HCT116 (cell line): ENCODE measurements at regions not wholly inside any gene's neighbourhood (a gene's known extent, or its start where the extent isn't known, plus 50 kb on each side); places are given as distances from the start of the nearest gene placed in this dataset.

Experiments used
- ATAC-seq: fragments of 200-7000 bp; cut with Tn5 transposase; 2 replicates; pipeline ENCODE4 v1.9.1; 2020; ENCODE audit warnings: mild to moderate bottlenecking, moderate library complexity
- BruUV-seq: library from RNA; stranded (reverse); fragments of 400-500 nt; replicated peaks from 2 replicates; lab custom pipeline; 2021; lab: Mats Ljungman, UMichigan
- CTCF ChIA-PET: fragments of 300-600 bp; sonication (Branson Sonifier 250); formaldehyde crosslinking; loops from one replicate; lab custom pipeline; 2021; ENCODE audit warnings: antibody characterized with exemption; lab: Charles Lee
- POLR2A ChIA-PET: fragments of 300-600, 350-600 bp; sonication (Branson Sonifier 250); formaldehyde crosslinking; loops from one replicate; lab custom pipeline; 2021; ENCODE audit warnings: antibody characterized with exemption; lab: Charles Lee
- RAD21 ChIA-PET, 2 experiments: fragments of 300-600 bp; sonication (Branson Sonifier 250); formaldehyde crosslinking; loops; one replicate each; lab custom pipeline; 2023; ENCODE audit warnings: low total read pairs in 2 of 2; ENCODE audit not compliant: uncharacterized antibody in 2 of 2, unreplicated experiment in 2 of 2, low non-redundant PET in 1 of 2; lab: Charles Lee
- DNase-seq: peaks from one replicate; pipeline ENCODE4 v3.0.0-alpha.2; 2010; ENCODE audit warnings: low read depth, low spot score
- H2AFZ ChIP-seq: fragments of 200-600 bp; shearing (Covaris generic), sonication (generic); 2 replicates; pipeline ENCODE4 v1.6.1; 2017; ENCODE audit warnings: low read depth, mixed run types, mixed read lengths, antibody characterized with exemption, low read length; ENCODE audit not compliant: poor library complexity, severe bottlenecking
- H3K27ac ChIP-seq: 2 replicates; pipeline ENCODE4 v1.5.1; 2012; ENCODE audit warnings: low read depth, low read length
- H3K27me3 ChIP-seq: fragments of 200-600 bp; sonication (generic); 2 replicates; pipeline ENCODE4 v1.6.1; 2016; ENCODE audit warnings: mixed run types, low read length, mixed read lengths; ENCODE audit not compliant: insufficient read depth
- H3K36me3 ChIP-seq, 2 experiments: fragments of 200-500 bp in 1 of 2; fragments of 200-600 bp in 1 of 2; sonication (Bioruptor generic) in 1 of 2; sonication (generic) in 1 of 2; 2 replicates each; pipeline versions ENCODE4 v1.5.1 to v1.6.1; 2014 to 2016; ENCODE audit warnings: low read length in 2 of 2, inconsistent platforms in 1 of 2, mixed read lengths in 1 of 2, mixed run types in 1 of 2; ENCODE audit not compliant: insufficient read depth in 2 of 2, control insufficient read depth in 1 of 2
- H3K4me1 ChIP-seq, 2 experiments: fragments of 200-600 bp in 1 of 2; sonication (generic) in 1 of 2; 2 replicates each; pipeline versions ENCODE4 v1.5.1 to v1.6.1; 2012 to 2017; ENCODE audit warnings: low read length in 2 of 2, inconsistent platforms in 1 of 2, mild to moderate bottlenecking in 1 of 2, mixed read lengths in 1 of 2, mixed run types in 1 of 2, moderate library complexity in 1 of 2; ENCODE audit not compliant: insufficient read depth in 2 of 2, control insufficient read depth in 1 of 2
- H3K4me2 ChIP-seq: fragments of 200-600 bp; sonication (generic); 2 replicates; pipeline ENCODE4 v1.6.1; 2017; ENCODE audit warnings: mixed run types, low read length, mixed read lengths
- H3K4me3 ChIP-seq, 2 experiments: fragments of 200-600 bp in 1 of 2; sonication (generic) in 1 of 2; replicated peaks in 1 of 2; 2 replicates each; pipeline ENCODE4 v1.5.1; 2011 to 2016; ENCODE audit warnings: low read length in 2 of 2, control low read depth in 1 of 2, low read depth in 1 of 2, mild to moderate bottlenecking in 1 of 2, mixed read lengths in 1 of 2, mixed run types in 1 of 2
- H3K79me2 ChIP-seq: fragments of 200-600 bp; sonication (generic); 2 replicates; pipeline ENCODE4 v1.6.1; 2017; ENCODE audit warnings: mild to moderate bottlenecking, mixed run types, low read length, moderate library complexity, mixed read lengths; ENCODE audit not compliant: insufficient read depth
- H3K9ac ChIP-seq: fragments of 200-600 bp; sonication (generic); 2 replicates; pipeline ENCODE4 v1.6.1; 2016; ENCODE audit warnings: low read length, mixed read lengths
- H3K9me2 ChIP-seq: fragments of 200-600 bp; sonication (generic), shearing (Covaris generic); 2 replicates; pipeline ENCODE4 v1.6.1; 2017; ENCODE audit warnings: mixed run types, mild to moderate bottlenecking, moderate library complexity; ENCODE audit not compliant: insufficient read depth
- H3K9me3 ChIP-seq, 2 experiments: fragments of 200-500 bp in 1 of 2; fragments of 200-600 bp in 1 of 2; sonication (Bioruptor generic) in 1 of 2; sonication (generic) in 1 of 2; 2 replicates each; pipeline ENCODE4 v1.6.1; 2014 to 2017; ENCODE audit warnings: low read length in 2 of 2, mixed read lengths in 2 of 2, inconsistent platforms in 1 of 2, low read depth in 1 of 2, mild to moderate bottlenecking in 1 of 2, mixed run types in 1 of 2, moderate library complexity in 1 of 2; ENCODE audit not compliant: control insufficient read depth in 1 of 2, insufficient read depth in 1 of 2
- H4K20me1 ChIP-seq: fragments of 200-600 bp; sonication (generic), shearing (Covaris generic); 2 replicates; pipeline ENCODE4 v1.6.1; 2017; ENCODE audit warnings: mixed run types, mild to moderate bottlenecking, moderate library complexity; ENCODE audit not compliant: insufficient read depth
- CBX3 ChIP-seq: IDR thresholded peaks from 2 replicates; pipeline ENCODE4 v1.6.1; 2012; ENCODE audit warnings: low read depth
- CEBPB ChIP-seq: IDR thresholded peaks from 2 replicates; pipeline ENCODE4 v1.6.1; 2012; ENCODE audit warnings: low read depth
- EGR1 ChIP-seq: IDR thresholded peaks from 2 replicates; pipeline ENCODE4 v1.6.1; 2012; ENCODE audit warnings: low read depth
- ELF1 ChIP-seq: IDR thresholded peaks from 2 replicates; pipeline ENCODE4 v1.6.1; 2012; ENCODE audit warnings: low read depth, borderline replicate concordance
- EZH2 ChIP-seq: fragments of 200-600 bp; sonication (generic); IDR thresholded peaks from 2 replicates; pipeline ENCODE4 v1.6.1; 2017; ENCODE audit warnings: antibody characterized with exemption, mixed run types
- EZH2phosphoT487 ChIP-seq: fragments of 200-600 bp; IDR thresholded peaks from 2 replicates; pipeline ENCODE4 v1.6.1; 2018; ENCODE audit warnings: antibody characterized with exemption, borderline replicate concordance
- FOSL1 ChIP-seq: IDR thresholded peaks from 2 replicates; pipeline ENCODE4 v1.6.1; 2012; ENCODE audit warnings: low read depth
- MAX ChIP-seq: IDR thresholded peaks from 2 replicates; pipeline ENCODE4 v1.6.1; 2012
- POLR2A ChIP-seq: IDR thresholded peaks from 2 replicates; pipeline ENCODE4 v1.7.0; 2011; ENCODE audit warnings: borderline replicate concordance; ENCODE audit not compliant: insufficient read depth, insufficient read length; ENCODE audit errors: extremely low read depth
- POLR2AphosphoS5 ChIP-seq: IDR thresholded peaks from 2 replicates; pipeline ENCODE4 v1.6.1; 2011; ENCODE audit warnings: mild to moderate bottlenecking, low read depth, low read length, moderate library complexity
- RAD21 ChIP-seq: IDR thresholded peaks from 2 replicates; pipeline ENCODE4 v1.6.1; 2012; ENCODE audit warnings: low read depth, mild to moderate bottlenecking
- REST ChIP-seq: IDR thresholded peaks from 2 replicates; pipeline ENCODE4 v1.6.1; 2012; ENCODE audit warnings: low read depth
- TCF7L2 ChIP-seq: IDR thresholded peaks from 2 replicates; pipeline ENCODE4 v1.7.0; 2011; ENCODE audit warnings: borderline replicate concordance, inconsistent platforms; ENCODE audit not compliant: insufficient read depth, insufficient read length; ENCODE audit errors: extremely low read depth
- ZFX ChIP-seq: fragments of 450-650 bp; IDR thresholded peaks from 2 replicates; pipeline ENCODE4 v1.6.1; 2017
- intact Hi-C: fragments of 100-400 bp; cut with micrococcal nuclease; formaldehyde crosslinking; loops from 2 replicates; pipeline ENCODE4 v1.10.0; 2022

- H3K9ac ChIP-seq: no peak overlapping the region
- no peaks in the 10 kb centered on the region for H3K79me2 ChIP-seq
- H3K9me2 ChIP-seq: no peaks in the 10 kb centered on the region
- POLR2A ChIA-PET: no interaction called here
- H3K4me3 ChIP-seq: no peak overlapping the region
- CTCF ChIA-PET: no interaction called here
- intact Hi-C loops: no loop called here
- no peak overlapping the region for H3K4me2 ChIP-seq
- DNase-seq (no peak), ATAC-seq (no peak)
- H2AFZ ChIP-seq: no peak overlapping the region
- H3K27me3 ChIP-seq: no peaks in the 10 kb centered on the region
- RAD21 ChIA-PET: no interaction called here
- no peaks in the 10 kb centered on the region for H4K20me1 ChIP-seq
- H3K4me1 ChIP-seq: no peaks in the 10 kb centered on the region
- no peaks in the 10 kb centered on the region for H3K36me3 ChIP-seq
- TF ChIP-seq EGR1 (no peak), EZH2 (no peak), ELF1 (no peak), MAX (no peak), POLR2AphosphoS5 (no peak), CBX3 (no peak), REST (no peak), CEBPB (no peak), EZH2phosphoT487 (no peak), FOSL1 (no peak), POLR2A (no peak), TCF7L2 (no peak), ZFX (no peak), RAD21 (no peak)
- no peak overlapping the region for H3K27ac ChIP-seq
- H3K9me3 ChIP-seq: peaks cover 5 to 20% of the 10 kb centered on the region in 2 experiments; a peak in 2 of 4 replicates
- no TSS peak for BruUV-seq
These were observed 605.1 kb downstream of the ELAVL2 start for GRCh38 chr9:23220957-23221356.
